ENCODE measurements at regions not wholly inside any gene's neighbourhood (a gene's known extent, or its start where the extent isn't known, plus 50 kb on each side); places are given as distances from the start of the nearest gene placed in this dataset.
A peak's percentile ranks its signal among the peaks of the same experiment; 100 is the strongest.

DNA sequence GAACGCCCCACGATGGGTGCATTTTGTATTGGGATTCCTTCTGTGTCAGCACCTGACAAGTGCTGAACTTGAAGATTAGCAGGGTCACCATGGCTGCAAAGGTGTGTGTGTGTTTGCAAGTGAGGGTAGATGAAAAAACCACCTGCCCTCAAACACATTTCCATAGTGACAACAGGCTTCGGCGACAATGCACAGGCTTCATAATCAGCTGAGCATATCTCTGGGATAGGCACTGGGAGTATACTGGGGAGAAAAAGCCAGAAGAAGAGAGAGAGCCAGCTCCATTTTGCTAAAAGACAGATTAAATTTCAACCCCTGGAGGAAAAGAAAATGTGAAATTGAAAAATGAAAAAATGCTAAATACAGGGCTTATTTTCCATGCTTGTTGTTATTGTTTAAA, 656.1 kb downstream of the INHBA start:
- no peak for DNase-seq (ENCODE audit: low read depth in 2 of 2)

DNA sequence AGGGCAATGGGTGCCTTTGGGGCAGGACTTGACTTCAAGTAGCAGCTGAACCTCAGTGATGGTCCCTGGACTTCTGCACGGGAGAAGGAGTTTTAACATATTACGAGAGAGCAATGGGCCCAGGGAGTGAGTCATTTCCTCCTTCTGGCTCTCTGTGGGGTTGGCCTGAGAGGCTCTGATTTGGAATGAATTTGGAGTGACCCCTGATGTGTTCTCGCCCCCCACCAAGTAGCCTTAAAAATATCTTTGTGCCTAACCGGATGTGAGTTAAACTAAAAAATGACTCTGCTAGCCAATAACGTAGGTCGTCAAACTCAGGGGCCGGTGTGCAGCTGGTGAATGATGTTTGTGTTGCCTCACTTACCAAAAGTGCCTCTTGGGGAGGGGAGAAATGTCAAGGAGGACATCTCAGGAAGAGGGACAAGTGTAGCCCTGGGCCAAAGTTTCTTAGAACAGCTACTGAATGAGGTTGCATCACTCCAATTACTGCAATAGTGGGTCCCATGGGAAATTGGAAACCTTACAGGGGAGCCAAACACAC, 656.6 kb downstream of the INHBA start:
- DNase-seq (ENCODE audit: low read depth in 2 of 2), result no peak

DNA sequence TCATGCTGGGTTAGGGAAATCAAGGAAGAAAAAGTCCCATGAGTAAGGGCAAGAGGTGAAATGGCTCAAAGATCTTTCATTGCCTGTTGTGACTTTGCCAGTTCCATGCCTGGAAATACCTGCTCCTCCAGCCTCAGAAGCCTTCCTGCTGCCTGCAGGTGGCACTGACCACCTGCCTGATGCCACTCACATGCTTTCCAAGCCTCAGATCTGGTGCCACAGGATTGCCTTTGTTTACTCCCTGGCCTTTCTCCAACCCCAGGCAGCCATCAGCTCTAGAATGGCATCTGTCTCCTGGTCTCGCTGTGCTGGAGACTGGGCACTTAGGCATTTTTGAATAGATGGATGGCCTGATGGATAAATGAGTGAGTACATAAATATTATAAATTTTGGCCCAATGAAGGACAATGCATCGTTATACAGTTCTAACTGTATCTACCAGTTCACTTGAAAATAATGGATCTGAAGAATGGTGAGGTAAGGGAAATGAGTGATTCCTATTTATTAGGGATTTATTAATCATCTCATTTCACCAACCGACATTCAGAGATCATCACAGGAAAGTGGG, 657.2 kb downstream of the INHBA start:
- DNase-seq (ENCODE audit: low read depth in 2 of 2), result no peak

- no peak for DNase-seq (ENCODE audit: low read depth in 2 of 2)
Measured at GRCh38 chr7:41039981-41040380, 662.9 kb downstream of the INHBA start.

GRCh38 chr7:41039386-41039953, 663.4 kb downstream of the INHBA start:
- DNase-seq (ENCODE audit: low read depth in 2 of 2), result peak; percentile 67 to 68

- no peak for DNase-seq (ENCODE audit: low read depth in 2 of 2)
Measured at GRCh38 chr7:41038211-41038610, 664.7 kb downstream of the INHBA start.

- no peak for DNase-seq (ENCODE audit: low read depth in 2 of 2)
Measured at GRCh38 chr7:41037691-41038090, 665.2 kb downstream of the INHBA start.

- DNase-seq (ENCODE audit: low read depth in 2 of 2), result no peak
Measured at GRCh38 chr7:41035794-41036193, 667.1 kb downstream of the INHBA start.

- DNase-seq (ENCODE audit: low read depth in 2 of 2), result no peak
Measured at GRCh38 chr7:41033500-41033899, 669.4 kb downstream of the INHBA start.

DNA sequence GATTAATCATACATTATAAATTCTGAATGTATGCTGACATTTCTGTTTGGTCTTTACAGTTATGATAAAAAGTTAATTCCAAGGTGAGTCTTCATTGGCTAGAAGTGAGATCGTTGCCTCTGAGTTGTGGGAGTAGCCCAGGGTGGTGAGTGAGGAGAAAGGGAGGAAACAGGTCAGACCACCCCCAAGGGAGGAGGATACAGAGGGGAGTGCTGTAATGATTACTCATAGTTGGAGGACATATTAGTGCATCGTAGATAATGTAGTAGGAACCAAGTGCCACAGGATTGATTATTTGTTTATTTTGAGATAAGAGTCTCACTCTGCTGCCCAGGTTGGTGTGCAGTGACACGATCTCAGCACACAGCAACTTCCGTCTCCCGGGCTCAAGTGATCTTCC, 672.2 kb downstream of the INHBA start:
- no peak for DNase-seq (ENCODE audit: low read depth in 2 of 2)

- peak; percentile 55 to 64 for DNase-seq (ENCODE audit: low read depth in 2 of 2)
Measured at GRCh38 chr7:41029072-41029499, 673.8 kb downstream of the INHBA start.

- no peak for DNase-seq (ENCODE audit: low read depth in 2 of 2)
Measured at GRCh38 chr7:41028580-41028979, 674.3 kb downstream of the INHBA start.

GRCh38 chr7:41027428-41028115, 675.3 kb downstream of the INHBA start:
- DNase-seq (ENCODE audit: low read depth in 2 of 2), result peak; percentile 97

GRCh38 chr7:41024126-41024525, 678.8 kb downstream of the INHBA start:
- no peak for DNase-seq (ENCODE audit: low read depth in 2 of 2)

GRCh38 chr7:41020056-41020455, 682.8 kb downstream of the INHBA start:
- no peak for DNase-seq (ENCODE audit: low read depth in 2 of 2)

DNA sequence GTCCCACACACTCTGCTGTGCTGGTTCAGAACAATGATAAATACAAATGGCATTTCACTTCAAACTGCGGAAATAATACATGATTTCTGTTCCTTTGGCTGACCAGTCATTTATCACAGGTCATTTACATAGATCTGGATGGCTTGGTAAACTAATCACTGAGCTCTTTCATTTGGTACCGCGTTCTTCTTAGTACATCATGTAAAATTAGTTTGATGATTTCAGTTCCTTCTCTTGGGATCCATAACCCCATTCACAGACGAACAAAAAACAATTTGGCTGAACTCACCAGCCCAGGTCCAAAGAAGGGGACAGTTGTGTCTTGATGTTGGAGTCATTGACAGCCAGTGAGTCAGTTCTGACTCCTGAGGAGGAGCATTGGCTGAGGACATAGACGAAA, 689.8 kb downstream of the INHBA start:
- no peak for DNase-seq (ENCODE audit: low read depth in 2 of 2)

- no peak for DNase-seq (ENCODE audit: low read depth in 2 of 2)
Measured at GRCh38 chr7:41012041-41012440, 690.8 kb downstream of the INHBA start.

DNA sequence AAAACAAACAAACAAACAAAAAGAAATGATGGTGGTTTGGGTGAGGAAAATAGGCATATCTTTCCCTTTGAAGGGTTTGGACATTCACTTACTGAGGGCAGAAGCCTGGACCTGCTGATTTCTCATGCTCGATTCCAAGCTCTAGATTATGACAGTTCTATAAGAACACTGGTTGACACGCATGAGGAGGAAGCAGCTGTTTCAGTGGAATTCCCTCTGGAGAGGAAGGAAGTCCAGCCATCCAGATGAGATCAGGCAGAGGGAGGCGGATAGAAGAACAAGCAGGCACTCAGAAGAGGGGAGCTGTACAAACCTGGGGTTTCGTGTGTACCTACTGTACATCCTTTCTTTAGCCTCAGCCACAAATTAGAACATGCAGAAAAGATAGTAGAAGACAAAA, 691.9 kb downstream of the INHBA start:
- DNase-seq (ENCODE audit: low read depth in 2 of 2), result peak in 1 of 2 experiments; percentile 20

- DNase-seq (ENCODE audit: low read depth in 2 of 2), result no peak
Measured at GRCh38 chr7:41010418-41010817, 692.5 kb downstream of the INHBA start.

DNA sequence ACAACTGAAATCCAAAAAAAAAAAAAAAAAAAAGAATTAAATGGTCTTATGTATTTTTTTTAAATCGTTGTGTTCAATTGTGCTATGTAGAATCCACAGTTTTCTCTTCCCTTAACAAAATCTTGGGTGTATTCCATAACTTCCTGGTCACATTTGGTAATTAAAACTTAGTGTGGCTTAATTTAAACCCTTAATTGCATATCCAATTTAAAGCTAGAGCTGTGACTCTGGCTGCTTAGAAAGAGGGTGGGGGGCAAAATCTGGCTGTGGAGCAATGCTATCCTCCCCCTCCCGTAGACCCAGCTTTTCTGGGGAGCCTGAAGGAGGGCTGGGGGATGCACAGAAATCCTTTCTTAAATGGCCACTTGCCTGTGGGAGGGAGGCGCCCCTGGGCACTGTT, 695.1 kb downstream of the INHBA start:
- no peak for DNase-seq (ENCODE audit: low read depth in 2 of 2)

- DNase-seq (ENCODE audit: low read depth in 2 of 2), result peak in 1 of 2 experiments; percentile 20
Measured at GRCh38 chr7:41007351-41007751, 695.5 kb downstream of the INHBA start.

GRCh38 chr7:41006306-41006995, 696.4 kb downstream of the INHBA start:
- peak; percentile 60 to 66 for DNase-seq (ENCODE audit: low read depth in 2 of 2)

Data from fibroblast of skin of left quadriceps (primary cell).